ENCODE measurements at regions not wholly inside any gene's neighbourhood (a gene's known extent, or its start where the extent isn't known, plus 50 kb on each side); places are given as distances from the start of the nearest gene placed in this dataset.

DNA sequence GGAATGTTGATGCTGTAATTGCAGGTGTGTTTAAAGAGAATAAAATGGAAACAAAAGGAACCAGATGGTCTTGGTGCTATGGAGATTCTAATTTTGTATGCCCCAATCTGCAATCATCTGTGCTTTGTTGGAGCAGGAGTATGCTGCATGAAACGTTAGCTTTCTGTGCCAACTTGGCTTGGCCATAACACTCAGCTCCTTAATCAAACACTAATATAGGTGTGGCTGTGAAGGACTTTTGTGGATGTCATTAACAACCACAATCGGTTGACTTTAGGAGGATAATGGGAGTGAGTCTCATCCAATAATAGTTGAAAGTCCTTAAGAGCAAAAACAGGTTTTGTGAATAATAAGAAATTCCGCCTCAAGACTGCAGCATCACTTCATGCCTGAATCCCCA lies 399.2 kb downstream of the NLGN4X start:
- no peak for DNase-seq (ENCODE audit: low read depth in 2 of 2)

DNA sequence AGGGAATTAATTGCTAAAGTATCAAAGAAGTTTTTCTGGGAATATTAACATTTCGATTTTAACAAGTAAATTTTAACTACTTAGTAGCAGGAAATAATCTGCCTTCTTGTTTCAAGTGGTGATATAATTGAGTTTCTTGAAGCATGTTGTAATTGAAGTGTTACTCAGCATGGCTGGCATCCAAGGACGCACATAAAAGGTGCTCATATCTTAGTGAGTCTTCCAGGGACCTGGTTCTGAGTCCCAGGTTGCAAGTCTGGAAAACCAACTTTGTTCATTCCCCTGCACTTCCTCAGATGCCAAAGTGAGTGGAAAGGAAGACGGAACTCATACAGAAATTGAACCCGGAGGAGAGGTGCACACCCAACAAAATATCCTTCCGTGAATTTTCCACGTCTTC lies 399.6 kb downstream of the NLGN4X start:
- DNase-seq (ENCODE audit: low read depth in 2 of 2): no peak

DNA sequence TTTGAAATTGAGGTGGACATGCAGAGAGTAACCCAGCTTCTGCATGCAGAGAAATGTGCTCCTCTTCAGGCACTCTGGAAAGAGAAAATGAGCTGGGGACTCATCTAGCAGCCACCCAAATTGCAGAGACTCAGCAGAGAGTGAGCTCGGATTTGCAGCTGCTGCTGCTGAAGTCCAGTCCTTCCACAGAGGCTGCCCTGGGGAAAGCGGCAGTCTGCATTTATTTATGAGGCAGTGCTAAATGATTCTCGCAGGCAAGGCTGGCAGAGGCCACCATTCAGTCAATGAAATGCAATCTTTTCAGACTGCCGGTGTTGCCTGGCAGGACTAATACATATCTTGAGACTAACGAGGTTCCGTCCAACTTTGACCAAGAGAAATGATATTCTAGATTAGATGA lies 404.8 kb downstream of the NLGN4X start:
- DNase-seq (ENCODE audit: low read depth in 2 of 2): no peak

DNA sequence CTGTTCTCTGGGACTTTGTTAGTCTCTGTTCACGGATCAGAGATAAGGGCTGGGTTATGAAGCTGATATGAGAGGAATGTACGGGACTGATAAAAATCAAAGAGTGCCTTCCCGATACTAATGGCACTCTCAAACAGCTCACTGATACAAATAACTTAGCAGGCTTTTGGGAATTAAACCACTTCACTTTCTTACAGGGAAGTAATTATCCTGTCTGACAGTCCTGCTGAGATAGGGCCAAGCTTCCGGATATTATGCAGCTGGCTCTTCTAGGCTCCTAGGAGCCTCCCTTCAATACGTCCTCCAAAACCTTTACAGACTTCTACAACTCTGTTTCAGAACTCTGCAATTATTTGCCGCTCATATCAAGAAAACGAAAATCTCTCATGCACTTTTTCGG lies 418.0 kb downstream of the NLGN4X start:
- DNase-seq (ENCODE audit: low read depth in 2 of 2): no peak

DNA sequence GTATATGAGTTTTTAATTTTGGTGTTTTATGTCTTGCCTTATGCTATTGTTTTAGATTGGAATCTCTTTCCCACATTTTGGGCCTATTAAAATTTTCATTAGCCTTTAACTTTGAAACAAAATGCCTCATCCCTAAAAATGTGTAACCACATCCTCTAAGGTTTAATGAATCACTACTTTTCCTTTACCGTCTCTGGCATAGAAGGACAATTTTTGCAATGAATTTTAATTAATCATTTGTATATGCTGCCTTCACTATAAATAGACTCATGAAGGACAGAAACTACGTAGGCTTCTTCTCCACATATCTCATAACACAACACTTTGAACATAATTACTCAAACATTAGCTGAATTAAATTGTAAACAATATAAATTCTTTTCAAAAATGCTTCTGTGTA lies 421.5 kb downstream of the NLGN4X start:
- DNase-seq (ENCODE audit: low read depth in 2 of 2): no peak

DNA sequence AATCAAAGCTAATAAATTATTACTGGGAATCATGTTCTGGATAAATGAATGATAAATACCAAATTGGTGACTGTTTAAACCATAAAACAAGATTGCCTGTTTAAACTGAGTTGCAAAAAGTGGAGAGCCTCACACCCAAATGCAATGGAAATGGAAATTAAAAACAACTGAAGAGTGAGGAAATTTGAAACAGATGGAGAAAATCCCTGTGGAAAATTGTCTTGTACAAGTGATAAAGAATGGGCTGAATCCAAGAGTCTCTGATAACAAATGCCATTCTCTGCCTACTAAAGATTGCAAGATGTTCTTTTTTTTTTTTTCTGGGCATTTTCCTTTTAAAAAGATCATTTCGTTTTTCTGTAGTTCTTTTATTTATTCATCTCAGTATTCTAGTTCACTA lies 426.3 kb downstream of the NLGN4X start:
- no peak for DNase-seq (ENCODE audit: low read depth in 2 of 2)

DNA sequence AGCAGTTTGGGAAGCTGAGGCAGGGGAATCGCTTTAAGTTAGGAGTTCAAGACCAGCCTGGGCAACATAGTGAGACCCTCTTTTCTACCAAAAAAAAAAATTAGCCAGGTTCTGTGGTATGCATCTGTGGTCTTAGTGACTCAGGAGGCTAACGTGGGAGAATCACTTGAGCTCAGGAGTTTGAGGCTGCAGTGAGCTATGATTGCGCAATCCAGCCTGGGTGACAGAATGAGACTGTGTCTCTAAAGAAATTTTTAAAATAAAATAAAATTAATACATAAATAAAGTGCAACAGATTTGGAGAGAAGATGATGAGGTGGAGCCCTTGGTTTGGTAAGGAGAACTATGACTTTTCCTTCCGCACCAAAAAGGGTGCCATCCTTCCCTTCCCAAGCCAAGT lies 436.9 kb downstream of the NLGN4X start:
- no peak for DNase-seq (ENCODE audit: low read depth in 2 of 2)

DNA sequence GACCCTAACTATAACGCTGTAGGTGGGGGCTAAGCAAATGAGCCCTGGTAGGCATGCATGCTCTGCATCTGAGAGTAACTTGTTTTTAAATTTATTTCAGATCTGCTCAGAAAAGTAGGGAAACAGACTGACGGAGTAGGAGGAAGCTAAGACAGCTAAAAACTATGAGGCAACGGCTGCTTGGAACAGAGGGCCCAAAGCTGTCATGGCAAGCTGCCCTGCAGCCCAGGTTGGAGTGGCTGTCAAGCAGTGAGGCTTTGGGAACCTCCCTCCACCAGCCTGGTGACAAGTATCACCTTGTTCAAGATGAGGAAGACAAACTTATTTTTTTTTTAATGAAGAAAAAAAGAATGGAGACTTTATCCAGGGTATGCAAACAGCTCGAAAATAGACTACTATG lies 439.8 kb downstream of the NLGN4X start:
- no peak for DNase-seq (ENCODE audit: low read depth in 2 of 2)

DNA sequence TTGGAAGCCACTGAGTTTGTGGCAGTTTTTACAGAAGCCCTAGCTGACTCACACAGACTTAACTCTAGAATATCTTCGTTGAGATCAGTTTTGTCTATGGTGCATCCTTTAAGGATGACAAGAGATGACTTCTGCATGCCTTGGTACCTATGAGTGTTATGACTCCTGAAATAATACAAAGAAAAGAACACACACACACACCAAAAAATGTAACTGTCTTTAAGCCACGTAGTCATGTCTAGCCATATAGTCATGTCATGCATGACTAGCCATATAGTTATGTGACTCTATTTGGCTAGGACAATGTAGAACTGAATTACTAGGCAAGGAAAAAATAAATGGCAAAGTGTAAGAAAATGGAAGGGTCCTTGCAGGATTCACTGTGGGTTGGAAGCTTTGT lies 447.8 kb downstream of the NLGN4X start:
- DNase-seq (ENCODE audit: low read depth in 2 of 2): no peak

DNA sequence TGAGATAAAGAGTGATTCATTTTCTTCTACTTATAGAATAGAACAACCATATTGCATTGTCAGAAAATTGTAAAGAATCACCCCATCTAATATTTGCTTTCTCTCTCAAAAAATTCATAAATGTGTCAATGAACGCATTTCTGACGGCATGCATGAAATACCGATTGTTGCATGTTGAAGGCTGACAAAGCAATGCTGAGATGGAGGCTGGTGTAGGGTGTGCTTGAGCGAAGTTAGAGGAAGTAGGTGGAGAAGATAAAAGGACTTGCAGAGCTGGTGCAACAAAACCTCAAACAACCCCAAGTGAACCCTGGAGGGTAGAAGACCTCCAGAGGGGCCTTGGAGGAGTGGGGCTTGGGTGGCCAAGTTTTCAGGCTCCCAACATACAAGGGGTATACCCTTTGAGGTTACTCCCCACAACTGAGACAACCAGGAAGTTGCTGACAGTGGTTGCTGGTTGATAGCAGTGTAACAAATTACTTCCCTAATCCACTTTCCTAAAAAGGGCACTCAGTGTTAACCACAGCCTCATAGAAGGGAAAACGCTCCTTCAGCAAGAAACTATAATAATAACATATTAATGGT lies 452.7 kb downstream of the NLGN4X start:
- DNase-seq (ENCODE audit: low read depth in 2 of 2): no peak

DNA sequence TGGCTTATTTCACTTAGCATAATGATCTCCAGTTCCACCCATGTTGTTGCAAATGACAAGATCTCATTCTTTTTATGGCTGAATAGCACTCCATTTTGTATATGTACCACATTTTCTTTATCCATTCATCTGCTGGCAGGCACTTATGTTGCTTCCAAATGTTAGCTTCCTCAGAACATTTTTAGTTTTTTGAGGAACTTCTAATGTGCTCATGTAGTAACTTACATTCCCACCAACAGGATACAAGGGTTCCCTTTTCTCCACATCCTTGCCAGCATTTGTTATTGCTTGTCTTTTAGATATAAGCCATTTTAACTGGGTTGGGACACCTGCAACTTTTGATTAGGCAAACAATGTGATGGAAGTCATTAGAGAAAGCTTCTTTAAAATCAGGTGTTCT lies 454.2 kb downstream of the NLGN4X start:
- no peak for DNase-seq (ENCODE audit: low read depth in 2 of 2)

DNA sequence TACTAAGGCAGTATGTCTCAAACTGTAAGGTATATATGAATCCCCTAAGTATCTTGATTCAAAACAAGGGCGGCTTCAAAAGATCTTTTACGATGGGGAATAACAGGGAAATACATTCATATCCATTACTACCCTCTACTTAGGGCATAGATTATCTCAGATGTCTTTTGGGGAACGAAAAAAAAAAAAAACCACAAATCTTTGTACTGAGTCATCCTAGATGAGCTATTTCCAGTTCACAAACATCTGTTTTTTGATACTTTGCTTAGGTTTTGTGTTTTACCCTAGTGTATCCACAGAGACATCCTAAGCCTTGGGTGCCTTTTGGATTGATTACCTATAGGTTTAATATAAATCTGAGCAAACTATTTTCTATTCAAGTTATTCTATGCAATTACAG lies 457.2 kb downstream of the NLGN4X start:
- DNase-seq (ENCODE audit: low read depth in 2 of 2): no peak

DNA sequence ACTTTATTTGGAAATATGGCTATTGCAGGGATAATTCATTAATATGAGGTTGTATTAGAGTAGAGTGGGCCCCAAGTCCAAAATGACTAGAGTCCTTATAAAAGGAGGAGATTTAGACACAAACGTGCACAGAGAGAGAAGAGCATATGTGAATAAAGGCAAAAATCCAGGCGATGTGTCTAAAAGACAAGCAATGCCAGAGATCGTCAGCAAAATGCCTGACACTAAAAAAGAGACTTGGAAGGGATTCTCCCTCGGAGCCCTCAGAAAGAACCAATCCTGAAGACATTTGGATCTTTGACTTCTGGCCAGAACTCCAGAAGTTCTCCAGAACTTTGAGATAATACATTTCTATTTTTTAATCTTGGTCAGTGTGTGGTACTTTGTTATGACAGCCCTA lies 472.1 kb downstream of the NLGN4X start:
- no peak for DNase-seq (ENCODE audit: low read depth in 2 of 2)

DNA sequence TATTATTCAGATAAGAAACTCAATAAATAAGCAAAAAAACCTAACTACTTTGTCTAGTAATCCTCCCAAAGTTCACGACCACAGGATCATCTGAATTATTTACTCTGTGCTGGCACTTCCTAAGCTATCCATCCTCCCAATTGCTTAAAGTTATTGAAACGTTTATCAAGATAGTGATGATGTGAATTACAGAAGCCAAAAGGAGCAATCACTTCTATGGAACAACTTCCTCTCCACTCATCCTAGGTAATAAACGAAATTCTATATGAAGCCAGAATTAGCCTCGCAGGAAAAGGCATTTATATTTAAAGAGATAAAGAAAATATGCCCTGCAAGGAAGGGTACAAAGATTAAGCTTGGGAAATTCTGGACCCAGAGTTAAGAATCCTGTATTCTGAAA lies 475.4 kb downstream of the NLGN4X start:
- no peak for DNase-seq (ENCODE audit: low read depth in 2 of 2)

DNA sequence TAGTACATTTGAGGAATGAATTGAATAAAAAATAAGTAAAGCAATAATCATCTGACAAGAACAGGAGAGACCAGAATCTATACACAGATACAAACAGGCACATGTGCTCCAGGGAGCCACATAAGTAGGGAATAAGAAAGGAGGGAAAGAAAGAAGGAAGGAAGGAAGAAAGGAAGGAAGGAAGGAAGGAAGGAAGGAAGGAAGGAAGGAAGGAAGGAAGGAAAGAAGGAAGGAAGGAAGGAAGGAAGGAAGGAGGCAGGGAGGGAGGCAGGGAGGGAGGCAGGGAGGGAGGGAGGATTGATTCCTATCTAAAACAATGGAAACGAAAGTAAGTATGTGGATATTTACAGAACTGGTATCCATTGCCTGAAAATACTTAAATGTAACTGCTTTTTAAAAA lies 475.8 kb downstream of the NLGN4X start:
- no peak for DNase-seq (ENCODE audit: low read depth in 2 of 2)

DNA sequence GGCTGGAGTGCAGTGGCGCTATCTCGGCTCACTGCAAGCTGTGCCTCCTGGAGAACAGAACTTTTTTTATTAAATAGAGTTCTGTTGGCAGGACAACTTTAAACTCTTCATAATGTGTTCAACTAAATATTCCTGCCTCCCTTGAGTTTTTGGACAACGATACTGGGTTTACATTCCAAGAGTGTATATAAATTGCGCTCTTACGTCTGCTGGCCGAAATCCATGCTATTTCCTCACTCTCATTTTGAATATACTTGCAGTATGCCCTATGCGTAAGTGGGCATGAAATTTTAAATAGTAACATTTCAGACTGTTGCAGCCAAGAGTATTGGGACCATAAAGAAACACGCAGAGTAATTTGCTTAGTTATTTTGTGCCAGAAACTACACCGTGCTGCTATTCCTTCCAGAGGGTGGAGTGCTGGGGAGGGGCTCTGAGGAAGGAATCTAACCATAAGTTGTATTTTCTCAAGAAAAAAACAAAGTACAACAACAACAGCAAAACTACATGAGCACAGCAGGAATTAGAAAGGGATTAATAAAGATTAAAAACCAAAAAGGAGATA lies 480.0 kb downstream of the NLGN4X start:
- DNase-seq (ENCODE audit: low read depth in 2 of 2): no peak

DNA sequence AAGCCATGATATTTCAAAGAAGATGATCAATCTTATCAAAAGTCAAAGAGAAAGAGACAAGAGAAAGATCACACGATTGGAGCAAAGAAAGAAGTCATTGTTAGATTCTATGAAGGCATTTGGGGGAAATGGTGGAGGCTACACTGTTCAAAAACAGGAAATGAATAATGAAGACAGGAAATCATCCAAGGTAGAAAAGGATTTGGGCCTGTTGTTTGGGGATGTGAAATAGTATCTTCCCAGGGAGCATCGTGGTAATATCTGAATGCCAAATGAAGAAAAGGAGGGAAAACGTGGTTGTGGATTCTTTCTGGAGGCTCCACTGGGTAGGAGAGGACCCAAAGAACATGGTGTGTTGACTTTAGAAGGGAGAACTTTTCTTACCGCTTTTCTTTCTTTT lies 482.4 kb downstream of the NLGN4X start:
- no peak for DNase-seq (ENCODE audit: low read depth in 2 of 2)

DNA sequence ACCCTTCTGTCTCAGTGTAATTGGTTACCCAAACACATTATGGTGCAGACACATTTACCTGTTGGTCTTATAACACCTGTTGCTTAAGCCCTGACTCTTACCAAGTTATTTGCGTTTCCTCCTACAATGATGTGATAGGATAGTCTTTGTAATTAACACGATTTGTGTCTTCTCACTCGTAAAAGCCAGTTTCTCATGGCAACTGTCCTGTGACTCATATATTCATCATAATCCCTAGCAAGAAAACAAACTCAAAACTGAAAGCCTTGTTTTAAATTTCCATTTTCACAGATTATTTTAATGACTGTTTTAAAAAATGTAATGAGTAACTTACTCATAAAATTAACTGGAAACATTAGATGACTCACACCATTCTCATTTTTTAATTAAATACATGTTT lies 495.2 kb downstream of the NLGN4X start:
- DNase-seq (ENCODE audit: low read depth in 2 of 2): no peak

DNA sequence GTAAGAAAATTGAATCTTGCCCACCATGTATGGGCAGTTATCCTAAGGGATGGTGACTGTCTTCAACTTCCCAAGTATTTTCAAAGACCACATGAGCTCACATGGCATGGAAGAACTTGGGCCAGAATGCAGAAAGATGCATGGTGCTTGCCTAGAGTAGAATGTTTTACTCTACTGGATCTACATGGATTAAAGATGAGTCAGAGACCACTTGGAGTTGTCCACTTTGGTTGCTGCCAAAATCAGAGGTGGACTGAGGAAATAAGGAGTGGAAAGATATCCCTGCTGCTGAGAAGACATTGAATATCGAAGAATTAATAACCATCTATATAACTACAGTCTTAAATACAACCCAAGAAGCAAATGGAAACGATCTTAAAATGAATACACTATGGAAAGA lies 498.1 kb downstream of the NLGN4X start:
- no peak for DNase-seq (ENCODE audit: low read depth in 2 of 2)

DNA sequence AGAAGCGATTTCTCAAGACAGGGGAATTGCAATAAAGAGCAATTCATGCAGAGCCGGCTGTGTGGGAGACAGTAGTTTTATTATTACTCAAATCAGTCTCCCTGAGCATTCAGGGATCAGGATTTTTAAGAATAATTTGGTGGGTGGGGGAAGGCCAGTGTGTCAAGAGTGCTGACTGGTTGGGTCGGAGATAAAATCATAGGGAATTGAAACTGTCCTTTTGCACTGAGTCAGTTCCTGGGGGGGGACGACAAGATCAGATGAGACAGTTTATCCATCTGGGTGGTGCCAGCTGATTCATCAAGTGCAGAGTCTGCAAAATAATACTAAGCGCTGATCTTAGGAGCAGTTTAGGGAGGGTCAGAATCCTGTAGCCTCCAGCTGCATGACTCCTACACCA lies 502.4 kb downstream of the NLGN4X start:
- no peak for DNase-seq (ENCODE audit: low read depth in 2 of 2)

DNA sequence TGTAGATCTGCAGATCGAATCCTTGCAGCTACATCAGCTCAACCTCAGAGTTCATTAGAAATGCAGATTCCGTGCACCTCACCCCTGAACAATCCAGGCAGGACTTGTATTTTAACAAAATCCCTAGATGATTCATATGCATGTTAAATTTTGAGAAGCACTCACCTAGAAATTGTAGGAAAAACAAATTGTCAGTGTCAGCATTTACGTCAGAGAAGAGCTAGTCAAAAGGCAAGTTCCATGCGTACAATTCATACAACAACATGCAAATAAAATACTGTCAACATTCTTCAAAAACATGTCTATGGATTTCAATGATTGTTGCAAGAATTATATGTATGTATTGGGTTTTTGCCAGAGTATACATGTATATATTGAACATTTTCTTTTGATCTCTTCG lies 504.5 kb downstream of the NLGN4X start:
- DNase-seq (ENCODE audit: low read depth in 2 of 2): no peak

DNA sequence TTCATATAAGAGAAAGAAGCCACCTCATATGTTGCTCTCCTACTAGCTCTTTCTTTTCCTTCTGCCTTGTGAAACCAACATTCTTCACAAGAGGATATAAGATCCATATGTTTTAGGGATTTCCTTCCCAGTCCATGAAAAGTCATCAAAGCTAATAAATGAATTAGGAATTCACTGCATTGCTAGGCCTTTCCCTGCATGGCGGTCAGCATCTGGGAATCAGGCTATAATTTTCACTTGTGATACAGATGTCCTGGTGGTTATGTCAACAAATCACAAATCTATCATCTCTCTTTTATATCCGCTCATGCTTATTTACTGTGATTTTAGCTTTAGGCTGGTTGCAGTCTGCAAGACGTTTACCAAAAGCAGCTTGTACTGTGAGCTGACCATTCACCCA lies 510.0 kb downstream of the NLGN4X start:
- no peak for DNase-seq (ENCODE audit: low read depth in 2 of 2)

DNA sequence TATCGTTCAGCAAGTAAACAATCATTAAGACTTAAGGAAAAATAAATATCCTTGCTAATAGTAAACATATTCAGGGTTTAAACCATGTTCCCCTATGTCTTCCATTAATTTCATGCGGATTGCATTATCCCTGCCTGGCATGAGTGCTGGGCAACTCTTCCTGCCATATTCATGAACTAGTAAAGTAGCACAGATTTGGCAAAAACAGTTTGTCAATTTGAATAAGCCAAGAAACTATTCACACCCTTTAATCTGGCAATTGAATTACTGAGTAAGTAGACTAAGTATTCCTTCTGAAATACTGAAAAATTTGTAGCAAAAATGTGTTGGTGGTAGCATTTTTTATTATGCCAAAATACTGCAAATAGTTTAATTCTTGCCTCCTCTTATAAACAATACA lies 512.0 kb downstream of the NLGN4X start:
- DNase-seq (ENCODE audit: low read depth in 2 of 2): no peak

DNA sequence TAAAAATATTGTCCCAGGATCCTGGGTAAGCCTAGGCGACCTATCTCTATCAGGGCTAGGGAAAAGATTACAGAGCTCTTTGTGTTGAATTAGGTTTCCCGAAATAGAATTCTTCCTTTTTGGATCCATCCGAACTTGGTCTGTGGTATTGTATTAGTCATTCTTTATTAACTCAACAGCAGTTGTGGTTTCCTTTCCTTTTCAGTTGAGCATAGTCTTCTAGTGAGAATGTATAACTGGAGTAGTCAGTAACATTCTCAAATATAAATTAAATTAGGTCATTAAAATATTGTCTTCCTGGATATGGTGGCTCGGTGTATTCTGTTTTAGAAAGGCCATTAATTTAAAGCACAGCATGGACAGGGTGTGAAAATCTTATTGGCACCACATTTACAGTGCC lies 520.4 kb downstream of the NLGN4X start:
- DNase-seq (ENCODE audit: low read depth in 2 of 2): no peak
